ENCODE measurements at regions not wholly inside any gene's neighbourhood (a gene's known extent, or its start where the extent isn't known, plus 50 kb on each side); places are given as distances from the start of the nearest gene placed in this dataset.

DNA sequence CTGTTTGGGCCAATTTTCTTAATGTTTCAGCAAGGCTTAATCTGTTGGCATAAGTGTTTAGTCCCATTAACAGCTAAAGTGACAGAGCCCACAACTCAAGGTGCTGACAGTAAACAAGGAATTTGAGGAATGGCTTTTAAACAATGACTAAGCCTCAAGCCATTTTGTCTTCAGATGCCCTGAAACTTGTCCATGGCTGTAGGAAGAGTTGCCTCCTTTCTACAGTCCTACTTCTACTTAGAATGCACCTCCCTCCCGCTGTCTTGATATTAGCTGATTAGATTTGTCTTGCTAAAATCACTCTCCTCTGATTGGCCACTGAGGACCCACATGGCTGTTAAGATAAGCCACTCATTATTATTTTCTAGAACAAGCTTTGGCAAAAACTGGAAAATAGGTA is 188.4 kb upstream of the OTX2 start:
- Histone ChIP-seq H3K4me3 (ENCODE audit: insufficient read depth in 1 of 2, low read depth in 1 of 2, low read length in 2 of 2) (no peak overlapping the region), H3K23ac (ENCODE audit: low read length in 2 of 2) (no peak overlapping the region), H2BK120ac (ENCODE audit: low read depth, low read length) (no peak overlapping the region), H3K27me3 (ENCODE audit: control insufficient read depth in 1 of 2, insufficient read depth in 1 of 2, low read length in 2 of 2) (no peaks in the 10 kb centered on the region), H2AFZ (ENCODE audit: low read depth, low read length) (no peak overlapping the region), H2BK15ac (ENCODE audit: low read depth, poor library complexity, severe bottlenecking) (no peak overlapping the region), H3K27ac (ENCODE audit: low read length, poor library complexity, severe bottlenecking) (no peak overlapping the region), H4K91ac (ENCODE audit: low read length) (no peak overlapping the region), H3K36me3 (ENCODE audit: control insufficient read depth in 1 of 2, insufficient read depth in 2 of 2, low read depth in 1 of 2, low read length in 2 of 2) (no peaks in the 10 kb centered on the region), H3K14ac (ENCODE audit: low read length in 2 of 2) (no peak overlapping the region), H3K79me1 (replicated peaks; ENCODE audit: low read length, poor library complexity, severe bottlenecking) (no peaks in the 10 kb centered on the region), H3K4me2 (ENCODE audit: low read length, poor library complexity, severe bottlenecking) (no peak overlapping the region), H3K9ac (ENCODE audit: low read length) (no peak overlapping the region), H2AK5ac (ENCODE audit: low read length, severe bottlenecking) (no peak overlapping the region), H3K4ac (ENCODE audit: low read depth in 1 of 2, low read length in 2 of 2) (no peak overlapping the region), H2BK5ac (ENCODE audit: low read depth, low read length, poor library complexity, severe bottlenecking) (no peak overlapping the region), H3K9me3 (ENCODE audit: control insufficient read depth, low read length) (no peaks in the 10 kb centered on the region), H2BK12ac (ENCODE audit: low read length in 2 of 2) (no peak overlapping the region), H4K8ac (ENCODE audit: low read length) (no peak overlapping the region), H3K18ac (ENCODE audit: low read depth in 1 of 2, low read length in 2 of 2) (no peak overlapping the region), H3K4me1 (ENCODE audit: control insufficient read depth, insufficient read depth, low read depth, low read length) (no peaks in the 10 kb centered on the region)
- WGBS: no CpG with 5 or more reads among the region's 1 CpG
- no peak for DNase-seq

- H2BK120ac ChIP-seq (ENCODE audit: low read depth, low read length): no peak overlapping the region
- H3K23ac ChIP-seq (ENCODE audit: low read length in 2 of 2): no peak overlapping the region
- H3K27me3 ChIP-seq (ENCODE audit: control insufficient read depth in 1 of 2, insufficient read depth in 1 of 2, low read length in 2 of 2): no peaks in the 10 kb centered on the region
- no peak overlapping the region for H2BK12ac ChIP-seq (ENCODE audit: low read length in 2 of 2)
- H2BK5ac ChIP-seq (ENCODE audit: low read depth, low read length, poor library complexity, severe bottlenecking): no peak overlapping the region
- no peak for DNase-seq
- no peaks in the 10 kb centered on the region for H3K9me3 ChIP-seq (ENCODE audit: control insufficient read depth, low read length)
- no peak overlapping the region for H2AFZ ChIP-seq (ENCODE audit: low read depth, low read length)
- H4K91ac ChIP-seq (ENCODE audit: low read length): no peak overlapping the region
- H3K4me1 ChIP-seq (ENCODE audit: control insufficient read depth, insufficient read depth, low read depth, low read length): no peaks in the 10 kb centered on the region
- no peaks in the 10 kb centered on the region for H3K79me1 ChIP-seq (replicated peaks; ENCODE audit: low read length, poor library complexity, severe bottlenecking)
- H3K14ac ChIP-seq (ENCODE audit: low read length in 2 of 2): no peak overlapping the region
- H3K9ac ChIP-seq (ENCODE audit: low read length): no peak overlapping the region
- 74% methylated on average over 9 of the region's 10 CpGs for WGBS
- H3K27ac ChIP-seq (ENCODE audit: low read length, poor library complexity, severe bottlenecking): no peak overlapping the region
- H2AK5ac ChIP-seq (ENCODE audit: low read length, severe bottlenecking): no peak overlapping the region
- H3K18ac ChIP-seq (ENCODE audit: low read depth in 1 of 2, low read length in 2 of 2): no peak overlapping the region
- H3K4me3 ChIP-seq (ENCODE audit: insufficient read depth in 1 of 2, low read depth in 1 of 2, low read length in 2 of 2): no peak overlapping the region
- no peak overlapping the region for H3K4me2 ChIP-seq (ENCODE audit: low read length, poor library complexity, severe bottlenecking)
- no peak overlapping the region for H4K8ac ChIP-seq (ENCODE audit: low read length)
- no peaks in the 10 kb centered on the region for H3K36me3 ChIP-seq (ENCODE audit: control insufficient read depth in 1 of 2, insufficient read depth in 2 of 2, low read depth in 1 of 2, low read length in 2 of 2)
- no peak overlapping the region for H3K4ac ChIP-seq (ENCODE audit: low read depth in 1 of 2, low read length in 2 of 2)
- no peak overlapping the region for H2BK15ac ChIP-seq (ENCODE audit: low read depth, poor library complexity, severe bottlenecking)
These were observed 186.6 kb upstream of the OTX2 start for GRCh38 chr14:56996721-56997399.

- no peak overlapping the region for H4K8ac ChIP-seq (ENCODE audit: low read length)
- H3K23ac ChIP-seq (ENCODE audit: low read length in 2 of 2): no peak overlapping the region
- no peak overlapping the region for H2BK120ac ChIP-seq (ENCODE audit: low read depth, low read length)
- H3K4ac ChIP-seq (ENCODE audit: low read depth in 1 of 2, low read length in 2 of 2): no peak overlapping the region
- H3K4me1 ChIP-seq (ENCODE audit: control insufficient read depth, insufficient read depth, low read depth, low read length): no peaks in the 10 kb centered on the region
- H3K27ac ChIP-seq (ENCODE audit: low read length, poor library complexity, severe bottlenecking): no peak overlapping the region
- no peaks in the 10 kb centered on the region for H3K36me3 ChIP-seq (ENCODE audit: control insufficient read depth in 1 of 2, insufficient read depth in 2 of 2, low read depth in 1 of 2, low read length in 2 of 2)
- DNase-seq: no peak
- H3K27me3 ChIP-seq (ENCODE audit: control insufficient read depth in 1 of 2, insufficient read depth in 1 of 2, low read length in 2 of 2): no peaks in the 10 kb centered on the region
- no peak overlapping the region for H3K18ac ChIP-seq (ENCODE audit: low read depth in 1 of 2, low read length in 2 of 2)
- no peak overlapping the region for H4K91ac ChIP-seq (ENCODE audit: low read length)
- H3K79me1 ChIP-seq (replicated peaks; ENCODE audit: low read length, poor library complexity, severe bottlenecking): no peaks in the 10 kb centered on the region
- WGBS: 64% methylated on average over 2 of the region's 2 CpGs
- H2AFZ ChIP-seq (ENCODE audit: low read depth, low read length): no peak overlapping the region
- no peak overlapping the region for H3K4me2 ChIP-seq (ENCODE audit: low read length, poor library complexity, severe bottlenecking)
- H2BK5ac ChIP-seq (ENCODE audit: low read depth, low read length, poor library complexity, severe bottlenecking): no peak overlapping the region
- no peak overlapping the region for H2AK5ac ChIP-seq (ENCODE audit: low read length, severe bottlenecking)
- no peak overlapping the region for H2BK15ac ChIP-seq (ENCODE audit: low read depth, poor library complexity, severe bottlenecking)
- H3K4me3 ChIP-seq (ENCODE audit: insufficient read depth in 1 of 2, low read depth in 1 of 2, low read length in 2 of 2): no peak overlapping the region
- H3K9ac ChIP-seq (ENCODE audit: low read length): no peak overlapping the region
- H3K9me3 ChIP-seq (ENCODE audit: control insufficient read depth, low read length): no peaks in the 10 kb centered on the region
- no peak overlapping the region for H2BK12ac ChIP-seq (ENCODE audit: low read length in 2 of 2)
- no peak overlapping the region for H3K14ac ChIP-seq (ENCODE audit: low read length in 2 of 2)
These were observed 184.7 kb upstream of the OTX2 start for GRCh38 chr14:56995010-56995409.

DNA sequence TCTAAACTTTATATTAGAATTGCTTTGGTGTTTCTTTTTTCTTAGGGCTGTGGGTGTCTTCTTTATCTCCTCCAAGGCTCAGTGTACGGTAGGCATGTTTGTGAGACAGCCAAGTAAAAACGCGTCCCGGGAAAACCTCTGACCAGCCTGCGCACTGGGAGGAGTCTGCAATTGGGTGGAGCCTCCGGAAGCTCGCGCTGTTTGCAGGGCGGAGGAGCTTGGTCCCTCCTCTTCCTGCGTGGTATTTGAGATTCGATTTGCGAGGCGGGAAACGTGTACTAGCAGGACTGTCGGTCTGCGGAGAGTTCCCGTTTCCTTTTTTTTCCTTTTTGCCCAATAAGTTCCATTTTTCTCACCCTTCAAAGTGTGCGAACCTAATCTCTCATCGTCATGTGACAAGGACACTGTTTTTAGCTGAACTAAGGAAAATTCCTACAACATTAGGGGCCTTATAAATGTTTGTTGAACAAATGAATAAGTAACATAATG is 182.1 kb upstream of the OTX2 start:
- H3K9ac ChIP-seq (ENCODE audit: low read length): no peak overlapping the region
- no peak overlapping the region for H3K4me3 ChIP-seq (ENCODE audit: insufficient read depth in 1 of 2, low read depth in 1 of 2, low read length in 2 of 2)
- H2AFZ ChIP-seq (ENCODE audit: low read depth, low read length): no peak overlapping the region
- H4K91ac ChIP-seq (ENCODE audit: low read length): no peak overlapping the region
- H3K27ac ChIP-seq (ENCODE audit: low read length, poor library complexity, severe bottlenecking): no peak overlapping the region
- H3K4ac ChIP-seq (ENCODE audit: low read depth in 1 of 2, low read length in 2 of 2): no peak overlapping the region
- no peak overlapping the region for H3K18ac ChIP-seq (ENCODE audit: low read depth in 1 of 2, low read length in 2 of 2)
- DNase-seq: no peak
- no peaks in the 10 kb centered on the region for H3K27me3 ChIP-seq (ENCODE audit: control insufficient read depth in 1 of 2, insufficient read depth in 1 of 2, low read length in 2 of 2)
- H2BK120ac ChIP-seq (ENCODE audit: low read depth, low read length): no peak overlapping the region
- H3K9me3 ChIP-seq (ENCODE audit: control insufficient read depth, low read length): no peaks in the 10 kb centered on the region
- no peak overlapping the region for H3K4me2 ChIP-seq (ENCODE audit: low read length, poor library complexity, severe bottlenecking)
- no peak overlapping the region for H3K23ac ChIP-seq (ENCODE audit: low read length in 2 of 2)
- H3K14ac ChIP-seq (ENCODE audit: low read length in 2 of 2): no peak overlapping the region
- H2BK12ac ChIP-seq (ENCODE audit: low read length in 2 of 2): no peak overlapping the region
- H3K36me3 ChIP-seq (ENCODE audit: control insufficient read depth in 1 of 2, insufficient read depth in 2 of 2, low read depth in 1 of 2, low read length in 2 of 2): no peaks in the 10 kb centered on the region
- no peaks in the 10 kb centered on the region for H3K4me1 ChIP-seq (ENCODE audit: control insufficient read depth, insufficient read depth, low read depth, low read length)
- no peaks in the 10 kb centered on the region for H3K79me1 ChIP-seq (replicated peaks; ENCODE audit: low read length, poor library complexity, severe bottlenecking)
- no peak overlapping the region for H2AK5ac ChIP-seq (ENCODE audit: low read length, severe bottlenecking)
- H2BK5ac ChIP-seq (ENCODE audit: low read depth, low read length, poor library complexity, severe bottlenecking): no peak overlapping the region
- no peak overlapping the region for H4K8ac ChIP-seq (ENCODE audit: low read length)
- no peak overlapping the region for H2BK15ac ChIP-seq (ENCODE audit: low read depth, poor library complexity, severe bottlenecking)
- WGBS: 83% methylated on average over 17 of the region's 19 CpGs
